NCI-H2196 (cell line): ENCODE measurements at regions not wholly inside any gene's neighbourhood (a gene's known extent, or its start where the extent isn't known, plus 50 kb on each side); places are given as distances from the start of the nearest gene placed in this dataset.

Experiments used
- DNase-seq: peaks from one replicate; lab custom pipeline; 2025; ENCODE audit not compliant: unreplicated experiment; lab: John Stamatoyannopoulos, UW

- no peak for DNase-seq
Observed at GRCh38 chr2:139836769-139837168, 1056.6 kb upstream of the NXPH2 start.

DNA sequence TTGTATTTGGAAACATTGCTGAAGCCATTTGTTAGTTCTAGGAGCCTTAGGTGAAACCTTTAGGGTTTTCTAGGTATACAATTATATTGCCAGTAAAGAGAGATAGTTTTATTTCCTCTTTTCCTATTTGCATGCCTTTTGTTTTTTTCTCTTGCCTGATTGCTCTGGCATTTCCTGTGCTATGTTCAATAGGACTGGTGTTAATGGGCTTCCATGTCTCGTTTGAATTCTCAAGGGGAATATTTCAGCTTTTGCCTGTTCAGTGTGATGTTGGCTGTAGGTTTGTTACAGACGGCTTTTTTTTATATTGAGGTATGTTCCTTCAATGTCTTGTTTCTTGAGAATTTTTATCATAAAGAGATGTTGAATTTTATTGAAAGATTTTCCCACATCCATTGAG lies 1054.9 kb upstream of the NXPH2 start:
- no peak for DNase-seq

DNA sequence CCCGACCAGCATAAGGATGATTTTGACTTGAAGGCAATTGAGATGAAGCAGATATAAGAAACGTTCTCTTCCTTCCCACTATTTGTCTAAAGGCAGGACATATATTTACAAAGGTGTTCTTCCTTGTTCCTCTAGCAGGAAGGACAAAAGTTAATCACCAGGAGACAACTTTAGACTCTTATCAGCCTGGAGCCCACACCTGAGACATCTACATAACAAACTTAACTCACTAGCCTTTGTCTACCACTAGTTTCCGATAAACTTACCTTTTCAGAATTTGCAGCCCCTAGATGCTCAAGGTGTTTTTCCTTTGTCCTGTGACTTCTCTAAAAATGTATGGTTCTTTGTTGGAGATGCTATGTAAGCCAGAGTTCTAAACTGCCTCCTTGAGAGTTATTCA lies 1047.8 kb upstream of the NXPH2 start:
- DNase-seq: no peak

DNA sequence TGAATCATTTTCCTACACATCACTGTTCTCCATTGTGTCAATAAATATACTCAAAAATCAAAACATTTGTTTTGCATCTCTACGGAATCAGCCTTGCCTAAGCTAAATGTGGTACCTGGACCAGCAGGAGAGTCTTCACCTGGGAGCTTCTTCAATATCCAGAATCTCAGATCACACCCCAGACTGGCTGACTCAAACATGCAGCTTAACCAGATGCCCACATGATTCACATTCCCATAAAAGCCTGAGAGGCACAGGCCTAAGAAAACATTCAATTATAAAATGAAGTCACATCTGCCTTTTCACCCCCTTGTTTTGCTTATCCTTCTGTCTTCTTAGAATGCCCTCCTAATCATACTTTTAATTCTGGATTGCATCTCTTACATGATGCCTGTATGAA lies 1045.5 kb upstream of the NXPH2 start:
- no peak for DNase-seq

GRCh38 chr2:139819273-139819796 lies 1039.1 kb upstream of the NXPH2 start:
- DNase-seq: no peak

DNA sequence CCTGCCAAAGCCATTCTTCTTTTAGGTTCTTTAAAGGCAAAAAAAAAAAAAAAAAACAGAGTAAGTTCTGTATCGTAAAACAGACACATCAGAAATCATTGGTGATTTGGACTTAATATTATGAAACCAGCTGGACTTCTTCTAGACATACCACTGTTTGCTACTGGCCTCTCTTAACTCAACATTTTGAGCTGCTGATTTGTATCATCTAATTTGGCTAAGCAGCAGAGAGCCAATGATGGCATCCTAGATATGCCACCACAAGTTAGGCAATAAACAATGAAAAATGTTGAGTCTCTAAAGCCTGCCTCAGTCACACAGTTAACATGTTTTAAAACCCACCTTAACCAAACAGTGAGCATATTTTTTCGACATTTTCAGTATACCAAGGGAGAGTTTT lies 1034.3 kb upstream of the NXPH2 start:
- no peak for DNase-seq

DNA sequence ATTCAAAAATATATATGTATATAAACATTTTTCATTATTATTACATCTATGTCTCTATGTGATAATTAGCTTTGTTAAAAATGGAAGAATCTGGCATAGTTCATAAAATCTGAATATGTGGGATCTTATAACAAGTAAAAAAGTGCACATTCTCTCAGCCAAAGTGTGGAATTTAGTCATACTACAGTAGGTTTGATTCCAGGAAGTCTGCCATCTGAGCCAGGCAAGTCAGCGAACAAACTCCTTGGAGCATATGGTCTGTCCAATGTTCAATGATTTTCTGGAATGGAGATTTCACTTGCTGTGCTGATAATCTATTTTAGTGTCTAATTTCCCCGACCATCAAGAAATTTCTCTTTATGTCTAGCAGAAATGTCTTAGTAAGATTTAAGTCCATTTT lies 1033.2 kb upstream of the NXPH2 start:
- no peak for DNase-seq

GRCh38 chr2:139805441-139805840 lies 1025.3 kb upstream of the NXPH2 start:
- DNase-seq: no peak

- no peak for DNase-seq
Observed at GRCh38 chr2:139798391-139798790, 1018.2 kb upstream of the NXPH2 start.

DNA sequence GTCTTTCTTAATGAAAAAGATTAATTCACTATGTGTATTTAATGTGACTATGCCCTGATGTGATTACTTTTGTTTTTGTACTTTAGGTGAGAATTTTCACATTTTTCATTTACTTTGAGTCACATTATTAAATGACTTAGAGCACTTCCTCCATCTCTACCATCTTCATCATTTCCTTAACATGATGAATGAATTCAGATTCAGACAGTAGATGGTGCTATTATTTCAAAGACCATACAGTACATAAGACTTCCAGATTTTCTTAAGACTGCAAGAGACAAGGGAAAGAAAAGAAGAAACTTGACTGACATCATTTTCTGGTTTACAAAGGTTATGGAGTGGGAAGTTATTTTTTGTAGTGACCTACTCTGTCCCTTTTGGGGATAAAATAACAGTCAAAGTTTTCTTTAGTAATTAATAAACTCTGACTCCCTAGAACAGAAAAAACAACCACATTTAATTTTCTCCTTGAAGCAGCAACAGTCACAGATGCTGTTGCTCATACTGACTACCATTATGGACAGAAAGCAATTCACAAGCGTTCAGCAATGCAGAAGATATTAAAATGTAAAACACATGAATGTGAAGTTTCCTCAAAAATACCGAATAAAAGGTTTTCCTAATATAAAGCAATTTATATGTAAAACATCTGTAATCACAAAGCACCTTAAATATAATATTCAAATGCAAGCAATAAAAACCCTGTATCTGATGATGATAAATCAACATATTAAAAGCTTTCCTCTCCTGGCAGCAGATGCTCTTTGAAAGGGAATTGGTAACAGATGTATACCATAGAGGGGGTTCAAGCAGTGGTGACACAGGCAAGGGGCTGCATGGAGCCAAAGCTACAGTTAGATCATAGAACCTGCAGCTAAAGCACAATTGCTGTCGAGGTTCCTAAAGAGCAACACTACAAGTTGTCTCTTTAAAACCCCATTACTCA lies 1010.9 kb upstream of the NXPH2 start:
- no peak for DNase-seq

GRCh38 chr2:139790136-139790535 lies 1009.9 kb upstream of the NXPH2 start:
- DNase-seq: no peak

- DNase-seq: no peak
Observed at GRCh38 chr2:139778732-139779131, 998.5 kb upstream of the NXPH2 start.

DNA sequence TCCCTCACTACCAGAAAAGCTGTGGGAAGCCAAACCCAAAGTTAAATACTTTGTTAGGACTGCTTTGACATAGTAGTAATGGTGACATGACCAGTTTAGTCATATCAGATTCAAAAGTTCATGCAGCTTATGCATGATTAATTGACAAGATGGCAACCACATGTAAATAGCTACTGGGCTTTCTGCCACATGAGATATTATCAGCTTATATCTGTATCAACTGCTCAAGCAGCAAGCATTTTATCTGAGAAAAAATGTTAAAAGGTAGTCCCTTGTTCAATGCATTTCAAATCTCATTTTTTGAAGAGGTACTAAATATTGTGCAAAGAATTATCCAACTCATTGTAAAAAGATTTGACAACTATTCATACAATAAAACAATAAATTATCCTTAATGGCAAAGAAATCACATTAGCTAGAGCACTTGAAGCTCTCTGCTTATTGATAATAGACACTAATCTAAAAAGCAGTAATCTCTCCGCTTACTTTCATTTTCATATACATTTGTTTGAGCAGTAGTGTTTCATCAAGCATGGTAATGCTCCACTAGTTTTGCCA lies 993.6 kb upstream of the NXPH2 start:
- no peak for DNase-seq

DNA sequence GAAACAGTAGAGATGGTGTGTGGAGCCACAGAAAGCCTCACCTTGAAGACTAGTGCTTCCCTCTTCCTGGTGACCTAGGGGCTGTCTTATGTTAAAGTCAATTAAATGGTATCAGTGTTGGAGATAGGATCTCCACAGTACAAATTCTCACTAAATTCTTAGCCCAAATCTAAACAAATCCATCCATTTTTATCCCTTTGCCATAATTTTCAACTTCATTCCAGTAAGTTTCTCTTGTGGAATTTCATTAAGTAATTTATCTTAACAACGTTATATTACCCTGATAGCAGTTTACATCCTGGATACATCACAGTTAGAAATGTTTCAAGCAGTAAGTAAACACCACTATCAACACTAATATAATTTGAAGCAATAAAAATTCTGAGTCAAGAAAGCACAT lies 989.4 kb upstream of the NXPH2 start:
- no peak for DNase-seq

DNA sequence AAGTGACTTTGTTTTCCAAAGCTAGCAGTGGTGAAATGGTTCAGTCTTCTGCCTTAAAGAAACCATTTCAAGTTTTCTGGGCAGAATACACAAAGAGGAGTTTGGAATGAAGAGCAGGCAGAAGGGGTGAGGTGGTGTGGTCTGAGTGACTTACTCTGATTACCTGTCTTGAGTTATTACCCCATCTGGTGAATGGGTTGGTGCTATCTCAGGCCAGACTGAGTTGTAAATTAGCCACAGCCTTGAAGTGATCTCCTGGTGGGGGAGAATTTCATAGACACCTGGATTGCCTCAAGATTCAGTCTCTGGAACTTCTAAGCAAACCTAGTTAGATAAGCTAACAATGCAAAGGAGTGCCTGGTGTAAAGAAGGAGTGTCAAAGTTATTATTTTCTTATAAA lies 983.5 kb upstream of the NXPH2 start:
- no peak for DNase-seq

GRCh38 chr2:139759000-139759505 lies 978.9 kb upstream of the NXPH2 start:
- DNase-seq: no peak

DNA sequence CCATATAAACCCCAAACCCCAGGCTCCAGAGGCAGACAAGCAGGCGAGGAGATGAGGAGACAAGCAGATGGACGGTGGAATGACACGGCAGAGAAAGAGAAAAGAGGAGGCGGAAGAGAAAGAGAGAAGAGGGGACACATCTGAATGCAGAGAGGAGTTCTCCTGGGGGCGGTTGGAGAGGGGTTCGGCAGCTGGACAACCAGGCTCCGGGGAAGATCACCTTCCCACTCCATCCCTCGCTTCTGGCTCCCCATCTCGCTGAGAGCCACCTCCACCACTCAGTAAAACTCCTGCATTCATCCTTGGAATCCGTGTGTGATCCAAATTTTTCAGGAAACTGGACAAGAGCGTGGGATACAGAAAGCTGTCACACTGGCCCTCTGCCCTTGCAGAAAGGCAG lies 966.7 kb upstream of the NXPH2 start:
- no peak for DNase-seq

DNA sequence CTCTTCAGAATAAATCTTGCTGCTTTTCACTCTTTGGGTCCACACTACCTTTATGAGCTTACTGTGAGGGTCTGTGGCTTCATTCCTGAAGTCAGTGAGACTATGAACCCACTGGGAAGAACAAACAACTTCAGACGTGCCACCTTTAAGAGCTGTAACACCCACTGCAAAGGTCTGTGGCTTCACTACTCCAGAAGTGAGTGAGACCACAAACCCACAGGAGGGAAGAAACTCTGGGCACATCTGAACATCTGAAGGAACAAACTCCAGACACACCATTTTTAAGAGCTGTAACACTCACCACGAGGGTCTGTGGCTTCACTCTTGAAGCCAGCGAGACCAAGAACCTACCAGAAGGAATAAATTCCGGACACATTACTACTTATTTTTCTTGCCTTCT lies 964.1 kb upstream of the NXPH2 start:
- no peak for DNase-seq

GRCh38 chr2:139742216-139743172 lies 962.3 kb upstream of the NXPH2 start:
- DNase-seq: no peak

GRCh38 chr2:139737659-139738058 lies 957.5 kb upstream of the NXPH2 start:
- no peak for DNase-seq

- DNase-seq: no peak
Observed at GRCh38 chr2:139730197-139730596, 950.0 kb upstream of the NXPH2 start.
